DND-41 (cell line): ENCODE measurements at regions not wholly inside any gene's neighbourhood (a gene's known extent, or its start where the extent isn't known, plus 50 kb on each side); places are given as distances from the start of the nearest gene placed in this dataset.

ENCODE experiments used
- ATAC-seq: fragments of 200-7000 bp; cut with Tn5 transposase; 3 replicates; pipeline ENCODE4 v1.9.1; 2021; ENCODE audit warnings: low read depth; ENCODE audit not compliant: insufficient read depth
- DNase-seq: peaks from one replicate; pipeline ENCODE4 v3.0.0-alpha.2; 2020
- H2AFZ ChIP-seq: 2 replicates; pipeline ENCODE4 v1.6.0; 2012; ENCODE audit warnings: low read depth, low read length
- H3K27ac ChIP-seq: 2 replicates; pipeline ENCODE4 v1.5.1; 2012; ENCODE audit warnings: low read length, inconsistent platforms
- H3K27me3 ChIP-seq: fragments of 200-600 bp; sonication (generic); 2 replicates; pipeline ENCODE4 v1.6.0; 2012; ENCODE audit warnings: low read length, mild to moderate bottlenecking, inconsistent platforms; ENCODE audit not compliant: insufficient read depth, poor library complexity
- H3K36me3 ChIP-seq: 2 replicates; pipeline ENCODE4 v1.5.1; 2012; ENCODE audit warnings: low read length, inconsistent platforms; ENCODE audit not compliant: insufficient read depth
- H3K4me1 ChIP-seq: 2 replicates; pipeline ENCODE4 v1.5.1; 2012; ENCODE audit warnings: mild to moderate bottlenecking, low read length; ENCODE audit not compliant: insufficient read depth
- H3K4me2 ChIP-seq: 2 replicates; pipeline ENCODE4 v1.6.0; 2012; ENCODE audit warnings: mild to moderate bottlenecking, moderate library complexity, low read length, inconsistent platforms; ENCODE audit not compliant: insufficient read depth
- H3K4me3 ChIP-seq, 2 experiments: fragments of 200-600 bp in 1 of 2; shearing (Covaris generic) in 1 of 2; 2 replicates each; pipeline ENCODE4 v1.5.1; 2012 to 2016; ENCODE audit warnings: inconsistent platforms in 2 of 2, low read length in 2 of 2, mild to moderate bottlenecking in 2 of 2, low read depth in 1 of 2, moderate library complexity in 1 of 2
- H3K79me2 ChIP-seq: 2 replicates; pipeline ENCODE4 v1.6.0; 2012; ENCODE audit warnings: low read length, inconsistent platforms; ENCODE audit not compliant: insufficient read depth
- H3K9ac ChIP-seq: 2 replicates; pipeline ENCODE4 v1.6.0; 2012; ENCODE audit warnings: low read depth, mild to moderate bottlenecking, inconsistent platforms, low read length, moderate library complexity
- H3K9me3 ChIP-seq: 2 replicates; pipeline ENCODE4 v1.5.1; 2012; ENCODE audit warnings: low read length, moderate library complexity, mild to moderate bottlenecking, inconsistent platforms; ENCODE audit not compliant: insufficient read depth, severe bottlenecking
- H4K20me1 ChIP-seq: 2 replicates; pipeline ENCODE4 v1.6.0; 2012; ENCODE audit warnings: low read length; ENCODE audit not compliant: insufficient read depth
- CTCF ChIP-seq: IDR thresholded peaks from 2 replicates; pipeline ENCODE4 v1.5.1; 2012; ENCODE audit warnings: borderline replicate concordance, low read length, moderate library complexity, mild to moderate bottlenecking; ENCODE audit not compliant: poor library complexity, severe bottlenecking; ENCODE audit errors: extremely low read depth
- EZH2 ChIP-seq: IDR thresholded peaks from 3 replicates; pipeline ENCODE4 v1.6.1; 2012; ENCODE audit warnings: borderline replicate concordance, low read depth, mild to moderate bottlenecking, moderate library complexity, low read length, inconsistent platforms; ENCODE audit not compliant: severe bottlenecking

- no peaks in the 10 kb centered on the region for H3K27me3 ChIP-seq
- H3K4me3 ChIP-seq: no peak overlapping the region
- H3K79me2 ChIP-seq: no peaks in the 10 kb centered on the region
- DNase-seq (no peak), ATAC-seq (no peak)
- no peak overlapping the region for H3K4me2 ChIP-seq
- TF ChIP-seq EZH2 (no peak), CTCF (no peak)
- H2AFZ ChIP-seq: no peak overlapping the region
- H3K9me3 ChIP-seq: no peaks in the 10 kb centered on the region
- H3K4me1 ChIP-seq: peaks cover 7% of the 10 kb centered on the region
- H3K27ac ChIP-seq: no peak overlapping the region
- no peaks in the 10 kb centered on the region for H4K20me1 ChIP-seq
- H3K9ac ChIP-seq: no peak overlapping the region
- no peaks in the 10 kb centered on the region for H3K36me3 ChIP-seq
Observed at GRCh38 chr1:83503153-83503552, 495.8 kb downstream of the TTLL7 start.

DNA sequence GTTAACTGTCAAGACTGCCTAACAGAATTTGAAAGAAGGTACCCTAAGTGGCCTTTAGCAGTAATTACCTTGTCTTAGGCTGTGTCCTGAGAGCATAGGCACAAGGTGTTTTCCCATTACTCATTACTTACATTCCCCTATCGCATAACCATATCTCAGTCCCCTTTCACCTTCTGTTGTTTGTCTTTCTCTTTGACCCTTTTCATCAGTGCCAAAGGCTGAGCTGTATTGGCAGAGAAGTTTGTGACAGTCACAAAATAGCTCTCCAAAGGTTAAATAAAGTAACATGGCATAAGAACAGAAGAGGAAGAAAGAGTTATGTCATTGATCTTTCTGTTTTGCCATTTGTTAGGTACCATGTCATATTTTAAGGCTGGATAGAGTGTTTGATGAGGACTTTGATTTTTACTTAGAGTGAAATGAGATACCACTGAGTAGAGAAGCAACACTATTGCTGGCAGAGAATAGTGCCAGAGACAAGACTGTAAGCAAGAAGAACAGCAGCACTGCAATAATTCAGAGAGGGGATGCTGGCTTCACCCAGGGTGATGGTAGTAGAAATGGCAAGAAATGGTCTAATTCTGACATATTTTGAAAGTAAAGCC, 497.8 kb downstream of the TTLL7 start:
- H3K79me2 ChIP-seq: no peaks in the 10 kb centered on the region
- DNase-seq (no peak), ATAC-seq (no peak)
- H3K4me1 ChIP-seq: no peaks in the 10 kb centered on the region
- no peaks in the 10 kb centered on the region for H3K9me3 ChIP-seq
- H3K36me3 ChIP-seq: no peaks in the 10 kb centered on the region
- H3K4me3 ChIP-seq: no peak overlapping the region
- H2AFZ ChIP-seq: no peak overlapping the region
- H3K4me2 ChIP-seq: no peak overlapping the region
- H4K20me1 ChIP-seq: no peaks in the 10 kb centered on the region
- H3K27ac ChIP-seq: no peak overlapping the region
- no peaks in the 10 kb centered on the region for H3K27me3 ChIP-seq
- TF ChIP-seq CTCF (no peak), EZH2 (no peak)
- H3K9ac ChIP-seq: no peak overlapping the region

- H3K36me3 ChIP-seq: no peaks in the 10 kb centered on the region
- no peak overlapping the region for H3K4me2 ChIP-seq
- no peak overlapping the region for H2AFZ ChIP-seq
Observed at GRCh38 chr1:83500531-83500930, 498.4 kb downstream of the TTLL7 start.

More at GRCh38 chr1:83500531-83500930, 498.4 kb downstream of the TTLL7 start:
- DNase-seq (no peak), ATAC-seq (no peak)
- no peaks in the 10 kb centered on the region for H4K20me1 ChIP-seq
- H3K9me3 ChIP-seq: no peaks in the 10 kb centered on the region
- no peak overlapping the region for H3K4me3 ChIP-seq
- no peaks in the 10 kb centered on the region for H3K79me2 ChIP-seq
- no peaks in the 10 kb centered on the region for H3K27me3 ChIP-seq
- H3K27ac ChIP-seq: no peak overlapping the region
- no peaks in the 10 kb centered on the region for H3K4me1 ChIP-seq
- TF ChIP-seq CTCF (no peak), EZH2 (no peak)
- no peak overlapping the region for H3K9ac ChIP-seq
